Esophagus muscularis mucosa (tissue), 3 donors: ENCODE measurements at regions not wholly inside any gene's neighbourhood (a gene's known extent, or its start where the extent isn't known, plus 50 kb on each side); places are given as distances from the start of the nearest gene placed in this dataset.

Experiments
- POLR2AphosphoS5 ChIP-seq, 2 donors: sonication (generic); formaldehyde crosslinking; IDR thresholded peaks; one replicate each; pipeline ENCODE4 v1.6.1; 2017; ENCODE audit warnings: antibody characterized with exemption in 2 of 2
- TF ChIP-seq, protein P1 (sequence below), 3 experiments: fragments of 200-600 bp in 2 of 3; fragments of 450-650 bp in 1 of 3; sonication (generic) in 2 of 3; IDR thresholded peaks; one replicate each; pipeline ENCODE4 v1.5.1; 2017 to 2019; ENCODE audit warnings: antibody characterized with exemption in 3 of 3, mild to moderate bottlenecking in 2 of 3, moderate library complexity in 1 of 3

DNA sequence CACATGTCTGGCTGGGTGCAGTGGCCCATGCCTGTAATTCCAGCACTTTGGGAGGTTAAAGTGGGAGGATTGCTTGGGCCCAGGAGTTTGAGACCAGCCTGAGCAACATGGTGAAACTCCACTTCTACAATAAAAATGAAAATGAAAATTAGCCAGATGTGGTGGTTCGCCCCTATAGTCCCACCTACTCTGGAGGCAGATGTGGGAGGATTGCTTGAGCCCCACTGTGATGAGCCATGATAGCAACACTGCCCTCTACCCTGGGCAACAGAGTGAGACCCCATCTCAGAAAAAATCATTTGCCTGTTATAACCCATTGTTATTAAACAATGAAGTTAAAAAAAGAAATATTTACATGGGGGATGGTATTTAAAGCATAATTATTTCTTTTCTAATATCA lies 240.1 kb upstream of the ZPLD1 start:
- TF ChIP-seq, protein P1, sequence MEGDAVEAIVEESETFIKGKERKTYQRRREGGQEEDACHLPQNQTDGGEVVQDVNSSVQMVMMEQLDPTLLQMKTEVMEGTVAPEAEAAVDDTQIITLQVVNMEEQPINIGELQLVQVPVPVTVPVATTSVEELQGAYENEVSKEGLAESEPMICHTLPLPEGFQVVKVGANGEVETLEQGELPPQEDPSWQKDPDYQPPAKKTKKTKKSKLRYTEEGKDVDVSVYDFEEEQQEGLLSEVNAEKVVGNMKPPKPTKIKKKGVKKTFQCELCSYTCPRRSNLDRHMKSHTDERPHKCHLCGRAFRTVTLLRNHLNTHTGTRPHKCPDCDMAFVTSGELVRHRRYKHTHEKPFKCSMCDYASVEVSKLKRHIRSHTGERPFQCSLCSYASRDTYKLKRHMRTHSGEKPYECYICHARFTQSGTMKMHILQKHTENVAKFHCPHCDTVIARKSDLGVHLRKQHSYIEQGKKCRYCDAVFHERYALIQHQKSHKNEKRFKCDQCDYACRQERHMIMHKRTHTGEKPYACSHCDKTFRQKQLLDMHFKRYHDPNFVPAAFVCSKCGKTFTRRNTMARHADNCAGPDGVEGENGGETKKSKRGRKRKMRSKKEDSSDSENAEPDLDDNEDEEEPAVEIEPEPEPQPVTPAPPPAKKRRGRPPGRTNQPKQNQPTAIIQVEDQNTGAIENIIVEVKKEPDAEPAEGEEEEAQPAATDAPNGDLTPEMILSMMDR (IDR thresholded peaks at IDR 0.05) = no peak
- no peak for TF ChIP-seq POLR2AphosphoS5 (IDR thresholded peaks at IDR 0.05)
